ENCODE measurements at regions not wholly inside any gene's neighbourhood (a gene's known extent, or its start where the extent isn't known, plus 50 kb on each side); places are given as distances from the start of the nearest gene placed in this dataset.
"Not testable (repeated sequence)": the region's sequence is repeated elsewhere in the genome, so short reads cannot be mapped to it uniquely, and the experiment has no call there.

- no peak for DNase-seq
Observed at GRCh38 chr1:177424744-177425143, 254.0 kb downstream of the BRINP2 start.

GRCh38 chr1:177423090-177423489 is 252.3 kb downstream of the BRINP2 start:
- DNase-seq: peak; percentile 4 to 11

GRCh38 chr1:177413982-177414596 is 243.3 kb downstream of the BRINP2 start:
- DNase-seq: no peak

GRCh38 chr1:177411381-177411780 is 240.6 kb downstream of the BRINP2 start:
- DNase-seq: no peak

GRCh38 chr1:177410179-177410766 is 239.5 kb downstream of the BRINP2 start:
- no peak for DNase-seq

- DNase-seq: not testable (repeated sequence)
Observed at GRCh38 chr1:177406323-177406722, 235.6 kb downstream of the BRINP2 start.

- DNase-seq: no peak
Observed at GRCh38 chr1:177392336-177392735, 221.6 kb downstream of the BRINP2 start.

GRCh38 chr1:177385760-177386698 is 215.3 kb downstream of the BRINP2 start:
- DNase-seq: no peak

GRCh38 chr1:177384461-177384860 is 213.7 kb downstream of the BRINP2 start:
- DNase-seq: peak in 1 of 2 donors; percentile 1

GRCh38 chr1:177383715-177384114 is 213.0 kb downstream of the BRINP2 start:
- no peak for DNase-seq

- no peak for DNase-seq
Observed at GRCh38 chr1:177377866-177378265, 207.1 kb downstream of the BRINP2 start.

GRCh38 chr1:177368255-177368654 is 197.5 kb downstream of the BRINP2 start:
- no peak for DNase-seq

GRCh38 chr1:177366091-177366490 is 195.3 kb downstream of the BRINP2 start:
- DNase-seq: no peak

GRCh38 chr1:177360791-177361190 is 190.0 kb downstream of the BRINP2 start:
- DNase-seq: no peak

GRCh38 chr1:177356674-177357435 is 186.1 kb downstream of the BRINP2 start:
- DNase-seq: no peak

- peak in 1 of 2 donors; percentile 23 for DNase-seq
Observed at GRCh38 chr1:177355575-177355974, 184.8 kb downstream of the BRINP2 start.

- no peak for DNase-seq
Observed at GRCh38 chr1:177354247-177354646, 183.5 kb downstream of the BRINP2 start.

- DNase-seq: peak; percentile 86 to 89
Observed at GRCh38 chr1:177351361-177352108, 180.8 kb downstream of the BRINP2 start.

GRCh38 chr1:177346790-177347359 is 176.1 kb downstream of the BRINP2 start:
- no peak for DNase-seq

GRCh38 chr1:177343445-177343844 is 172.7 kb downstream of the BRINP2 start:
- no peak for DNase-seq

- no peak for DNase-seq
Observed at GRCh38 chr1:177341773-177342172, 171.0 kb downstream of the BRINP2 start.

All from right lung (tissue), 2 donors.